HepG2 (cell line): ENCODE measurements at regions not wholly inside any gene's neighbourhood (a gene's known extent, or its start where the extent isn't known, plus 50 kb on each side); places are given as distances from the start of the nearest gene placed in this dataset.

Source experiments
- ATAC-seq: fragments of 200-7000 bp; cut with Tn5 transposase; 3 replicates; pipeline ENCODE4 v1.9.1; 2020; ENCODE audit warnings: mild to moderate bottlenecking, moderate library complexity
- BruUV-seq: library from RNA; stranded (reverse); fragments of 400-500 nt; replicated peaks from 2 replicates; lab custom pipeline; 2021; lab: Mats Ljungman, UMichigan
- CTCF ChIA-PET: fragments of 300-600 bp; formaldehyde crosslinking; extraction: SDS; loops from one replicate; lab custom pipeline; 2021; ENCODE audit warnings: low total read pairs, inconsistent platforms, low intra/inter-chr PET ratio; lab: Yijun Ruan, JAX
- POLR2A ChIA-PET: fragments of 350-600 bp; sonication (Branson Sonifier 250); formaldehyde crosslinking; loops from one replicate; lab custom pipeline; 2020; ENCODE audit warnings: antibody characterized with exemption, inconsistent platforms; lab: Yijun Ruan, JAX
- DNase-seq: peaks from one replicate; pipeline ENCODE4 v3.0.0-alpha.2; 2015; ENCODE audit warnings: low spot score
- FAIRE-seq: peaks from 3 replicates; lab custom pipeline; 2011; peaks lifted over from hg19 to GRCh38; lab: Jason Lieb, UNC
- H2AFZ ChIP-seq: one replicate; pipeline ENCODE4 v1.6.1; 2011; ENCODE audit warnings: low read length, inconsistent platforms
- H3K27ac ChIP-seq: fragments of 300-600 bp; 3 replicates; pipeline ENCODE4 v1.8.0; 2011; ENCODE audit warnings: mixed run types, mild to moderate bottlenecking, mixed read lengths, low read length, inconsistent platforms; ENCODE audit not compliant: insufficient read depth; ENCODE audit errors: extremely low read length
- H3K27me3 ChIP-seq, 2 experiments: fragments of 200-600 bp in 1 of 2; 2 replicates in 1 of 2; 3 replicates in 1 of 2; pipeline versions ENCODE4 v1.6.0 to v1.8.0; 2011; ENCODE audit warnings: low read length in 2 of 2, mild to moderate bottlenecking in 2 of 2, moderate library complexity in 2 of 2, inconsistent platforms in 1 of 2; ENCODE audit not compliant: insufficient read depth in 2 of 2, control insufficient read depth in 1 of 2
- H3K36me3 ChIP-seq, 2 experiments: fragments of 200-600 bp in 1 of 2; replicated peaks in 1 of 2; 2 replicates in 1 of 2; 3 replicates in 1 of 2; pipeline versions ENCODE4 v1.5.1 to v1.8.0; 2011; ENCODE audit warnings: low read length in 2 of 2, inconsistent platforms in 1 of 2; ENCODE audit not compliant: insufficient read depth in 2 of 2, control insufficient read depth in 1 of 2
- H3K4me1 ChIP-seq: 2 replicates; pipeline ENCODE4 v1.5.1; 2012; ENCODE audit warnings: low read length, inconsistent platforms; ENCODE audit not compliant: insufficient read depth
- H3K4me2 ChIP-seq: 2 replicates; pipeline ENCODE4 v1.6.0; 2011; ENCODE audit warnings: low read depth, low read length, inconsistent platforms
- H3K4me3 ChIP-seq, 3 experiments: fragments of 200-600 bp in 1 of 3; sonication (generic), shearing (Covaris generic) in 1 of 3; replicated peaks in 1 of 3; 2 replicates each; pipeline ENCODE4 v1.5.1; 2011 to 2016; ENCODE audit warnings: low read length in 3 of 3, inconsistent platforms in 2 of 3, low read depth in 2 of 3, mild to moderate bottlenecking in 2 of 3, control low read depth in 1 of 3, mixed read lengths in 1 of 3; ENCODE audit not compliant: insufficient read depth in 1 of 3
- H3K79me2 ChIP-seq: one replicate; pipeline ENCODE4 v1.6.1; 2011; ENCODE audit warnings: low read length, inconsistent platforms; ENCODE audit not compliant: insufficient read depth
- H3K9ac ChIP-seq: 2 replicates; pipeline ENCODE4 v1.6.0; 2011; ENCODE audit warnings: mild to moderate bottlenecking, low read depth, low read length, inconsistent platforms; ENCODE audit not compliant: insufficient read depth
- H3K9me3 ChIP-seq: 2 replicates; pipeline ENCODE4 v1.5.1; 2012; ENCODE audit warnings: mild to moderate bottlenecking, low read length
- H4K20me1 ChIP-seq: 2 replicates; pipeline ENCODE4 v1.6.0; 2011; ENCODE audit warnings: inconsistent platforms, mild to moderate bottlenecking, low read length, moderate library complexity; ENCODE audit not compliant: insufficient read depth
- ARNT ChIP-seq: fragments of 450-650 bp; IDR thresholded peaks from 2 replicates; pipeline ENCODE4 v1.6.1; 2017
- HMG20B ChIP-seq: conservative IDR thresholded peaks from 2 replicates; pipeline ENCODE4 v1.6.1; 2016; ENCODE audit warnings: missing genetic modification reagents, missing compliant biosample characterization
- MLLT10 ChIP-seq: sonication (generic); formaldehyde crosslinking; IDR thresholded peaks from 2 replicates; pipeline ENCODE4 v1.4.0; 2020; ENCODE audit warnings: missing genetic modification reagents
- NFKBIZ ChIP-seq: IDR thresholded peaks from 2 replicates; pipeline ENCODE4 v1.6.1; 2018; ENCODE audit warnings: missing genetic modification reagents, missing compliant biosample characterization
- PRPF4 ChIP-seq: fragments of 200-400 bp; formaldehyde crosslinking; IDR thresholded peaks from 2 replicates; pipeline ENCODE4 v1.6.1; 2016; ENCODE audit warnings: low read length, low read depth; ENCODE audit not compliant: poor library complexity, severe bottlenecking
- TFDP2 ChIP-seq: sonication (generic); formaldehyde crosslinking; IDR thresholded peaks from 2 replicates; pipeline ENCODE4 v1.4.0; 2020; ENCODE audit warnings: missing genetic modification reagents
- ZNF33B ChIP-seq: sonication (generic); formaldehyde crosslinking; IDR thresholded peaks from 2 replicates; pipeline ENCODE4 v1.5.1; 2020; ENCODE audit warnings: mild to moderate bottlenecking, missing genetic modification reagents
- ZNF557 ChIP-seq: sonication (generic); formaldehyde crosslinking; IDR thresholded peaks from 2 replicates; pipeline ENCODE4 v1.4.0; 2020; ENCODE audit warnings: missing genetic modification reagents
- WGBS: methylation state at CpG from one replicate; pipeline ENCODE4 v1.1.6; 2017; ENCODE audit warnings: low lambda C conversion rate; 5-methylcytosine and 5-hydroxymethylcytosine counted together
- in situ Hi-C: cut with HindIII; loops from 2 replicates; pipeline ENCODE4 v1.10.0; 2017; ENCODE audit warnings: low pct_unique_long_range_greater_than_20kb; ENCODE audit not compliant: extremely low pct_ligation_motif_present
- intact Hi-C: fragments of 100-400 bp; cut with micrococcal nuclease; formaldehyde crosslinking; loops from one replicate; pipeline ENCODE4 v1.10.0; 2022; ENCODE audit not compliant: unreplicated experiment
- TF ChIP-seq, protein P1 (sequence below), 2 experiments: sonication (generic) in 1 of 2; formaldehyde crosslinking in 1 of 2; IDR thresholded peaks; 2 replicates each; pipeline versions ENCODE4 v1.5.1 to v1.6.1; 2011 to 2020; ENCODE audit warnings: borderline replicate concordance in 1 of 2, low read depth in 1 of 2, low read length in 1 of 2, mild to moderate bottlenecking in 1 of 2, missing genetic modification reagents in 1 of 2, moderate library complexity in 1 of 2
- TF ChIP-seq, protein P2 (sequence below): sonication (generic); formaldehyde crosslinking; IDR thresholded peaks from 2 replicates; pipeline ENCODE4 v1.4.0; 2020; ENCODE audit warnings: missing genetic modification reagents, mild to moderate bottlenecking, borderline replicate concordance
- TF ChIP-seq, protein P3 (sequence below): sonication (generic); formaldehyde crosslinking; IDR thresholded peaks from 2 replicates; pipeline ENCODE4 v1.4.0; 2020; ENCODE audit warnings: missing genetic modification reagents
- TF ChIP-seq, protein P4 (sequence below): sonication (generic); formaldehyde crosslinking; IDR thresholded peaks from 2 replicates; pipeline ENCODE4 v1.5.0; 2020; ENCODE audit warnings: mild to moderate bottlenecking, missing genetic modification reagents, borderline replicate concordance

DNA sequence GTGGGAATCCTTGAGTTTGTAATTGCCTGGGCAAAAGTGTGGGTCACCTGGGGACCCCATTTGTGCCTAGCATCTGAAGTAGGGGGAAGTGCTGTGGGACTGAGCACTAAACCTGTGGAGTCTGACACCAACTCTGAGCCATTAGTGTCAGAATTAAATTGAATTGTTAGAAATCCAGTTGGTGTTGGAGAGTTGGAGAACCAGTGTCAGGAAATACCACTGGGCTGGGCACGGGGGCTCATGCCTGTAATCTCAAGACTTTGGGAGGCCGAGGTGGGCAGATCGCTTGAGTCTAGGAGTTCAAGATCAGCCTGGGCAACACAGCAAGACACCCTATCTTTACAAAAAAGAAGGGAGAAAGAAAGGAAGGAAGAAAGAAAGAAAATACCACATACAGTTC lies 67.5 kb upstream of the BRD7 start (continued):
- TF ChIP-seq, protein P1, sequence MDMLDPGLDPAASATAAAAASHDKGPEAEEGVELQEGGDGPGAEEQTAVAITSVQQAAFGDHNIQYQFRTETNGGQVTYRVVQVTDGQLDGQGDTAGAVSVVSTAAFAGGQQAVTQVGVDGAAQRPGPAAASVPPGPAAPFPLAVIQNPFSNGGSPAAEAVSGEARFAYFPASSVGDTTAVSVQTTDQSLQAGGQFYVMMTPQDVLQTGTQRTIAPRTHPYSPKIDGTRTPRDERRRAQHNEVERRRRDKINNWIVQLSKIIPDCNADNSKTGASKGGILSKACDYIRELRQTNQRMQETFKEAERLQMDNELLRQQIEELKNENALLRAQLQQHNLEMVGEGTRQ (IDR thresholded peaks at IDR 0.05; ENCODE audit: low read depth, low read length), result no peak
- TF ChIP-seq, protein P1 (CRISPR knock-in tag; IDR thresholded peaks at IDR 0.05; ENCODE audit: borderline replicate concordance), result no peak
- TF ChIP-seq HMG20B, result no peak
- TF ChIP-seq, all 625 proteins: peak for 0

DNA sequence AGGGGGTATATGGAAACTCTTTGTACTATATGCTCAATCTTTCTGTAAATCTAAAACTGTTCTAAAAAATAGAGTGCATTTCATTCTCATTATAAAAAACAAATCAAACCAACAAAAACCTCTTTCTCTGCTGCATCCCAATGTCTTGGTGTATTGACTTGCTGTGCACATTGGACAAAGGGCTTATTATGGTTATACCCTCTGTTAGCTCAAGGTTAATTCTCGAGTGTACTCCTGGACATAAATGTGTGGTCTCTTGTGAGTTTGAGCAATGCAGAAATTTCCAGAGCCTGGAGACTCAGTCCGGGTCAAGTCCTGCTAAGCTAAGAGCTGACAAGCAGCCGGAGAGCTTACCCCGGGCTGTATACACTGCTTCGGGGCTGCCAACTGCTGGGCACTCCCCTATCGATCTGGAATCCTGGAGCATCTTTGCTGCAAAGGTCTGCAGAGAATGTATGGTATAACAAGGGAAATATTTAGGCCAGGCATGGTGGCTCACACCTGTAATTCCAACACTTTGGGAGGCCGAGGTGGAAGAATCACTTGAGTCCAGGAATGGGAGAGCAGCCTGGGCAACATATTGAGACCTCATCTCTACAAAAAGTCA lies 66.2 kb upstream of the BRD7 start:
- no peak for ATAC-seq
- no peak overlapping the region for H2AFZ ChIP-seq
- no peak overlapping the region for H3K9ac ChIP-seq
- no TSS peak for BruUV-seq
- H3K27ac ChIP-seq, result no peak overlapping the region
- ChIA-PET POLR2A (no interaction called here), CTCF (no interaction called here)
- peaks cover 4 to 47% of the 10 kb centered on the region in 2 experiments for H3K27me3 ChIP-seq
- peak; percentile 37 for DNase-seq
- H3K4me3 ChIP-seq, result no peak overlapping the region
- H3K4me2 ChIP-seq, result no peak overlapping the region
- peaks cover 36% of the 10 kb centered on the region for H3K4me1 ChIP-seq
- no peaks in the 10 kb centered on the region for H3K36me3 ChIP-seq
- WGBS, result 7% methylated on average over 7 of the region's 7 CpGs
- no peaks in the 10 kb centered on the region for H4K20me1 ChIP-seq
- peaks cover 15% of the 10 kb centered on the region for H3K9me3 ChIP-seq
- no peaks in the 10 kb centered on the region for H3K79me2 ChIP-seq
- in situ Hi-C loops, result no loop called here
- intact Hi-C loops, result loop anchor here (5.0 kb wide), 2 partner anchors 33 to 63 kb away; no protein-coding TSS in a partner anchor
- FAIRE-seq, result no peak
- TF ChIP-seq ZNF557 (CRISPR knock-in tag) (no peak), MLLT10 (CRISPR knock-in tag) (no peak), ZNF33B (CRISPR knock-in tag) (no peak), TFDP2 (CRISPR knock-in tag) (no peak), ARNT (no peak), NFKBIZ (CRISPR knock-in tag) (no peak), PRPF4 (no peak)
- TF ChIP-seq, protein P2, sequence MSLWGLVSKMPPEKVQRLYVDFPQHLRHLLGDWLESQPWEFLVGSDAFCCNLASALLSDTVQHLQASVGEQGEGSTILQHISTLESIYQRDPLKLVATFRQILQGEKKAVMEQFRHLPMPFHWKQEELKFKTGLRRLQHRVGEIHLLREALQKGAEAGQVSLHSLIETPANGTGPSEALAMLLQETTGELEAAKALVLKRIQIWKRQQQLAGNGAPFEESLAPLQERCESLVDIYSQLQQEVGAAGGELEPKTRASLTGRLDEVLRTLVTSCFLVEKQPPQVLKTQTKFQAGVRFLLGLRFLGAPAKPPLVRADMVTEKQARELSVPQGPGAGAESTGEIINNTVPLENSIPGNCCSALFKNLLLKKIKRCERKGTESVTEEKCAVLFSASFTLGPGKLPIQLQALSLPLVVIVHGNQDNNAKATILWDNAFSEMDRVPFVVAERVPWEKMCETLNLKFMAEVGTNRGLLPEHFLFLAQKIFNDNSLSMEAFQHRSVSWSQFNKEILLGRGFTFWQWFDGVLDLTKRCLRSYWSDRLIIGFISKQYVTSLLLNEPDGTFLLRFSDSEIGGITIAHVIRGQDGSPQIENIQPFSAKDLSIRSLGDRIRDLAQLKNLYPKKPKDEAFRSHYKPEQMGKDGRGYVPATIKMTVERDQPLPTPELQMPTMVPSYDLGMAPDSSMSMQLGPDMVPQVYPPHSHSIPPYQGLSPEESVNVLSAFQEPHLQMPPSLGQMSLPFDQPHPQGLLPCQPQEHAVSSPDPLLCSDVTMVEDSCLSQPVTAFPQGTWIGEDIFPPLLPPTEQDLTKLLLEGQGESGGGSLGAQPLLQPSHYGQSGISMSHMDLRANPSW, result no peak
- TF ChIP-seq, protein P3, sequence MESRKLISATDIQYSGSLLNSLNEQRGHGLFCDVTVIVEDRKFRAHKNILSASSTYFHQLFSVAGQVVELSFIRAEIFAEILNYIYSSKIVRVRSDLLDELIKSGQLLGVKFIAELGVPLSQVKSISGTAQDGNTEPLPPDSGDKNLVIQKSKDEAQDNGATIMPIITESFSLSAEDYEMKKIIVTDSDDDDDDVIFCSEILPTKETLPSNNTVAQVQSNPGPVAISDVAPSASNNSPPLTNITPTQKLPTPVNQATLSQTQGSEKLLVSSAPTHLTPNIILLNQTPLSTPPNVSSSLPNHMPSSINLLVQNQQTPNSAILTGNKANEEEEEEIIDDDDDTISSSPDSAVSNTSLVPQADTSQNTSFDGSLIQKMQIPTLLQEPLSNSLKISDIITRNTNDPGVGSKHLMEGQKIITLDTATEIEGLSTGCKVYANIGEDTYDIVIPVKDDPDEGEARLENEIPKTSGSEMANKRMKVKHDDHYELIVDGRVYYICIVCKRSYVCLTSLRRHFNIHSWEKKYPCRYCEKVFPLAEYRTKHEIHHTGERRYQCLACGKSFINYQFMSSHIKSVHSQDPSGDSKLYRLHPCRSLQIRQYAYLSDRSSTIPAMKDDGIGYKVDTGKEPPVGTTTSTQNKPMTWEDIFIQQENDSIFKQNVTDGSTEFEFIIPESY (CRISPR knock-in tag), result no peak
- TF ChIP-seq, protein P4, sequence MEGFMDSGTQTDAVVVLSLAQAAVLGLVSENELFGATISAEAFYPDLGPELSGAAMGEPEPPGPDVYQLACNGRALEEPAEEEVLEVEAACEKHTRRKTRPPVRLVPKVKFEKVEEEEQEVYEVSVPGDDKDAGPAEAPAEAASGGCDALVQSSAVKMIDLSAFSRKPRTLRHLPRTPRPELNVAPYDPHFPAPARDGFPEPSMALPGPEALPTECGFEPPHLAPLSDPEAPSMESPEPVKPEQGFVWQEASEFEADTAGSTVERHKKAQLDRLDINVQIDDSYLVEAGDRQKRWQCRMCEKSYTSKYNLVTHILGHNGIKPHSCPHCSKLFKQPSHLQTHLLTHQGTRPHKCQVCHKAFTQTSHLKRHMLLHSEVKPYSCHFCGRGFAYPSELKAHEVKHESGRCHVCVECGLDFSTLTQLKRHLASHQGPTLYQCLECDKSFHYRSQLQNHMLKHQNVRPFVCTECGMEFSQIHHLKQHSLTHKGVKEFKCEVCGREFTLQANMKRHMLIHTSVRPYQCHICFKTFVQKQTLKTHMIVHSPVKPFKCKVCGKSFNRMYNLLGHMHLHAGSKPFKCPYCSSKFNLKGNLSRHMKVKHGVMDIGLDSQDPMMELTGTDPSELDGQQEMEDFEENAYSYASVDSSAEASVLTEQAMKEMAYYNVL, result no peak
